ENCODE measurements at regions not wholly inside any gene's neighbourhood (a gene's known extent, or its start where the extent isn't known, plus 50 kb on each side); places are given as distances from the start of the nearest gene placed in this dataset.

- no peak for TF ChIP-seq CTCF (conservative IDR thresholded peaks at IDR 0.05; ENCODE audit: low read length)
- no peak for TF ChIP-seq EZH2phosphoT487 (IDR thresholded peaks at IDR 0.05; ENCODE audit: borderline replicate concordance, low read depth, low read length)
Measured at GRCh38 chr6:149211046-149211571, 106.4 kb upstream of the TAB2 start.

Data from OCI-LY7 (cell line).